HCT116 (cell line): ENCODE measurements at regions not wholly inside any gene's neighbourhood (a gene's known extent, or its start where the extent isn't known, plus 50 kb on each side); places are given as distances from the start of the nearest gene placed in this dataset.

ENCODE experiments used
- POLR2AphosphoS5 ChIP-seq: IDR thresholded peaks from 2 replicates; pipeline ENCODE4 v1.6.1; 2011; ENCODE audit warnings: mild to moderate bottlenecking, low read depth, low read length, moderate library complexity
- TF ChIP-seq, protein P1 (sequence below), 3 experiments: fragments of 200-600 bp in 1 of 3; sonication (generic) in 1 of 3; IDR thresholded peaks in 2 of 3; conservative IDR thresholded peaks in 1 of 3; 2 replicates each; pipeline ENCODE4 v1.5.1; 2012 to 2017; ENCODE audit warnings: low read depth in 2 of 3, low read length in 2 of 3, antibody characterized with exemption in 1 of 3, borderline replicate concordance in 1 of 3, control low read depth in 1 of 3, mild to moderate bottlenecking in 1 of 3, mixed read lengths in 1 of 3, mixed run types in 1 of 3, moderate library complexity in 1 of 3; ENCODE audit not compliant: insufficient read depth in 1 of 3

DNA sequence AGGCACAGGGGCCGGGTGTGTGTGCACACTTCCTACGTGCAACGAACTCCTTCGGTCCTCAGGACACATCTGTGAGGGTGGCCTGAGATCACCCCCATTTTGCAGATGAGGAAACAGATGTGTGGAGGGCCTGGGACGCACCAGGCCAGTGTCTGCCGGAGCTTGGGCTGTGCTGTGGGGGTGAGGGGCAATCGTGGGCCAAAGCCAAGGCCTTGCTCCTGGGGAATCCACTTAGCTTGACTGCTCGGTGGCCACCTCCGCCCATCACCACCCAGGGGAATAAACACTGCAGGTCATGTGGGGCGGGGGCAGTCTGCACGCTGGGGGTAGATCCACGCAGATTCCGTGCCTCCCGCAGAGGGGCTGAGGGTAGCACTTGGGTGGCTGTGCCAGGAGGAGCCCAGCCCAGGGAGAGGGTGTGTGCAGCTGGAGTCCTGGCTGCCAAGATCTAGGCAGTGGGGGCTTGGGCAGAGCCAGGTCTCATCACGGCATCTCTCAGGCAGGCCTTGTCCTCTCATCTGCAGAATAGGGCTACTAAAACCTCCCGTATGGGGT, 70.8 kb upstream of the EN2 start:
- no peak for TF ChIP-seq POLR2AphosphoS5
- TF ChIP-seq, protein P1, sequence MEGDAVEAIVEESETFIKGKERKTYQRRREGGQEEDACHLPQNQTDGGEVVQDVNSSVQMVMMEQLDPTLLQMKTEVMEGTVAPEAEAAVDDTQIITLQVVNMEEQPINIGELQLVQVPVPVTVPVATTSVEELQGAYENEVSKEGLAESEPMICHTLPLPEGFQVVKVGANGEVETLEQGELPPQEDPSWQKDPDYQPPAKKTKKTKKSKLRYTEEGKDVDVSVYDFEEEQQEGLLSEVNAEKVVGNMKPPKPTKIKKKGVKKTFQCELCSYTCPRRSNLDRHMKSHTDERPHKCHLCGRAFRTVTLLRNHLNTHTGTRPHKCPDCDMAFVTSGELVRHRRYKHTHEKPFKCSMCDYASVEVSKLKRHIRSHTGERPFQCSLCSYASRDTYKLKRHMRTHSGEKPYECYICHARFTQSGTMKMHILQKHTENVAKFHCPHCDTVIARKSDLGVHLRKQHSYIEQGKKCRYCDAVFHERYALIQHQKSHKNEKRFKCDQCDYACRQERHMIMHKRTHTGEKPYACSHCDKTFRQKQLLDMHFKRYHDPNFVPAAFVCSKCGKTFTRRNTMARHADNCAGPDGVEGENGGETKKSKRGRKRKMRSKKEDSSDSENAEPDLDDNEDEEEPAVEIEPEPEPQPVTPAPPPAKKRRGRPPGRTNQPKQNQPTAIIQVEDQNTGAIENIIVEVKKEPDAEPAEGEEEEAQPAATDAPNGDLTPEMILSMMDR (IDR thresholded peaks at IDR 0.05 in 2 of 3, conservative IDR thresholded peaks at IDR 0.05 in 1 of 3; ENCODE audit: borderline replicate concordance in 1 of 3, insufficient read depth in 1 of 3, low read depth in 2 of 3, low read length in 2 of 3), result no peak
